Sciatic nerve (tissue), 2 donors: ENCODE measurements at regions not wholly inside any gene's neighbourhood (a gene's known extent, or its start where the extent isn't known, plus 50 kb on each side); places are given as distances from the start of the nearest gene placed in this dataset.
"Not testable (repeated sequence)": the region's sequence is repeated elsewhere in the genome, so short reads cannot be mapped to it uniquely, and the experiment has no call there.

Experiments
- ATAC-seq: fragments of 200-7000 bp; cut with Tn5 transposase; one replicate; pipeline ENCODE4 v1.9.1; 2020; ENCODE audit warnings: mild to moderate bottlenecking, moderate library complexity
- DNase-seq: peaks from one replicate; pipeline ENCODE4 v3.0.0-alpha.2; 2020; ENCODE audit warnings: low spot score
- intact Hi-C: fragments of 100-400 bp; cut with DNase I; formaldehyde crosslinking; loops from one replicate; pipeline ENCODE4 v1.14.2; 2022
- donor health status: DM: no; HTN: no; CAD: no.
- donor health status: DM: no; HTN: no; CAD: no.

GRCh38 chr9:96073531-96074480 lies 198.3 kb downstream of the ERCC6L2 start:
- no peak for ATAC-seq
- intact Hi-C loops = no loop called here
- DNase-seq = no peak

GRCh38 chr9:96072930-96073329 lies 197.4 kb downstream of the ERCC6L2 start:
- ATAC-seq (no peak), DNase-seq (no peak)
- intact Hi-C loops = no loop called here

- intact Hi-C loops = no loop called here
- ATAC-seq (no peak), DNase-seq (no peak)
These were observed 196.3 kb downstream of the ERCC6L2 start for GRCh38 chr9:96071815-96072124.

GRCh38 chr9:96071076-96071814 lies 195.8 kb downstream of the ERCC6L2 start:
- peak; percentile 33 for ATAC-seq
- intact Hi-C loops = no loop called here
- no peak for DNase-seq

GRCh38 chr9:96069629-96070220 lies 194.2 kb downstream of the ERCC6L2 start:
- intact Hi-C loops = no loop called here
- DNase-seq (no peak), ATAC-seq (no peak)

- intact Hi-C loops = no loop called here
- ATAC-seq (no peak), DNase-seq (no peak)
These were observed 193.0 kb downstream of the ERCC6L2 start for GRCh38 chr9:96068511-96068910.

GRCh38 chr9:96067600-96067999 lies 192.1 kb downstream of the ERCC6L2 start:
- DNase-seq (no peak), ATAC-seq (peak; percentile 31)
- intact Hi-C loops = no loop called here

DNA sequence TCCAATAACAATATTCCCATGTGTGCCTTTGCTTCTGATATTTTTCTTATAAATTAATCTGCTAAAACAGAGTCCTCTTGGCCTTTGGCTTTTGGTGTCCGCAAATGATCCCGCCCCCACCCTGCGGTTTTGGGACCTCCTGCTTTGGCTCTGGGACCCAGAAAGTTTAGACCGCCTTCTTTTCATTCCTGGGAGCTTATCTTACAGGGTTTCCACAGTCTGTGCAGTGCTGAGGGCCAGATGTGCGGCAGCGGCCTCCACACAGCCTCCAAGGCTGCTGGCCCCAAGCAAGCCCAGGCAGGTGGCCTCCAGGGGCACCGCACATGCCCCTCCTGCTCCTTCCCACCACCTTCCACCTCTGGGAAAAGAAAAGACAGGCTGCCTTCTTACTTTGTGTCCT lies 191.5 kb downstream of the ERCC6L2 start:
- peak; percentile 91 for ATAC-seq
- intact Hi-C loops = no loop called here
- DNase-seq = peak; percentile 87

DNA sequence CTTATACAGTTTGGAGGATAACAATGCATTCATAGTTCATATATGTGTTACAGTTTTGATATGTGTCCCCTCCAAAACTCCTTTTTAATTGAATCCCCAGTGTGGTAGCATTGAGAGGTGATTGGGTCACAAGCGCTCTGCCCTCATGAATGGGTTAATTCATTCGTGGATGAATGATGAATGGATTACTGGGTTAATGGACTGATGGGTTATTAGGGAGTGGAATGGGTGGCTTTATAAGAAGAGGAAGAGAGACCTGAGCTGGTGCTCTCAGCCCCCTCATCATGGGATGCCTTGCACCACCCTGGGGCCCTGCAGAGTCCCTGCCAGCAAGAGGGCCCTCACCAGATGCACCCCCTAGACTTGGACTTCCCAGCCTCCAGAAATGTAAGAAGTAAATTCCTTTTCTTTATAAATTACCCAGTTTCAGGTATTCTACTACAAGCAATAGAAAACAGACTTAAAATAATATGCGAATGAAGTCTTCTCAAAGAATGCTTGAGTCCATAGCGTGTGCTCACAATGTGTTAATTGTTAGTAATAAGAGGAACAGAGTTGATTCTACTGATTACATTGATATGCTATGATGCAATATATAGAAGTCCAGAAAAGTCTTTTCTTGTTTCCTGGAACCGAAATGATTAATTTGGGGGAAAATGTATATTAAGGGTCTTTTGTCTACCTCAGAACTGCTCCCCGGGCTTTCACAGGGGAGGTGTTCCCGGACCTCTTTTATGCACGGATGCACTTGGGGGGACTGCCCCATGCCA lies 190.2 kb downstream of the ERCC6L2 start:
- intact Hi-C loops = no loop called here
- ATAC-seq (no peak), DNase-seq (no peak)

DNA sequence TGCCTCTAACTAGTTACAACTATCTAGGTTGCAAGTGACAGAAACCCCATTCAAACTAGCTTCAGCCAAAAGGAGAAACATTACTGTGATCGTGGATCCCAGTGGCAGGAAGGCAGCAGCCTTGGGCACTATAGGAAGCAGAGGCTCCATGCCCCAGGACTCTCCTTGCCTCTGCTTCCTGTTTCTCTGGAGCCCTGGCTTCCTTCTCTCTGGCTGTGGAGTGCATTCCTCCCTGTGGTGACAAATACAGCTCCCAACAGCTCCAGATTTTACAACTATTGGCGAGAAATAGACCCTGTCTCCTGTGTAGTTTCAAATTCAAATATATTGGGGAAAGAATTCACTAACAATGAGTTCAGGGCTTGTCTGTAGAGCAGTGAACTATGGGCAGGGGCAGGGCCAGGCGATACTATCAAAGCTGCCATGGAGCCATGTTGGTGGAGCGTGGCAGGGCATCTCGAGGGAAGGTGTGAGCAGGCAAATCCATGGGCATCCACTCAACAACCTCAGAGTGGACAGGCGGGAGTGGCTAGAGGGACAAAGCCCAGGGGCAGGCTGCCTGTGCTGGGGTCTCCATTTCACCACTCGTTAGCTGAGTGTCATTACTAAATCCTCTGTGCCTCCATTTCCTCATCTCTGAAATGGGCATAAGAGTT lies 189.5 kb downstream of the ERCC6L2 start:
- DNase-seq = no peak
- no peak for ATAC-seq
- intact Hi-C loops = no loop called here

GRCh38 chr9:96062854-96063253 lies 187.4 kb downstream of the ERCC6L2 start:
- ATAC-seq = no peak
- DNase-seq = no peak
- intact Hi-C loops = no loop called here

GRCh38 chr9:96062031-96062430 lies 186.5 kb downstream of the ERCC6L2 start:
- DNase-seq = no peak
- no peak for ATAC-seq
- intact Hi-C loops = no loop called here

DNA sequence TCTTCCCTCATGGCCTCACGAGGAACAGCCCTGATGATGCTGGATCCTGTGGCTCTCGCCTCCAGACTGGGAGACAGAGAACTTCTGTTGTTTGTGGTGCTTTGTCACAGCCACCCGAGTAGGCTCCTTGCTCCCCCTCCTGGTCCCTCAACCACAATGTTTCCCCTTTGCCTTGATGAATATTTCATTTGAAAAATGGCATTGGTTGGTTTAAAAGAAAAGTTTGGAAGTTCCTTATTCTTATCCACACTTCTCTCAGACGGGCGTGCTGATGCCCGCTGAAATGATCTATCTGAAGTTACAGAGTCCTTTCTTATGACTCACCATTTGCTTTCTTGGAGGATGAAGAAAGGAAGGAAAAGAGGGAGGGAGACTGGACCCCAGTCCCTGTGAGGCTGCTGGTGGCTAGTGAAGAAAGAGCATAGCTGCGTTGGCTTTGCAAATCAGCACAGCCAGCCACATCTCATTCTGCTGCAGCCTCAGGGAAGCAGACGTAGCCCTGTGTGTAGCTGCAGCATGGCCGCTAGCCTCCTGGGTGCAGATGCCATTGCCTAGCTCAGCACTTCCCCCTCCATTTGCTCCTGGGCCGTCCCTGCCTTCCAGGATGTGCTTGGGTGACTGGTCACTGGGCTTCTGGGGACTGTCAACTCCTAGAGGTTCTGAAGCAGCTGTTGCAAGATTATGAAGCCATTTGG lies 185.9 kb downstream of the ERCC6L2 start:
- intact Hi-C loops = no loop called here
- peak; percentile 74 for DNase-seq
- peak; percentile 89 for ATAC-seq

DNA sequence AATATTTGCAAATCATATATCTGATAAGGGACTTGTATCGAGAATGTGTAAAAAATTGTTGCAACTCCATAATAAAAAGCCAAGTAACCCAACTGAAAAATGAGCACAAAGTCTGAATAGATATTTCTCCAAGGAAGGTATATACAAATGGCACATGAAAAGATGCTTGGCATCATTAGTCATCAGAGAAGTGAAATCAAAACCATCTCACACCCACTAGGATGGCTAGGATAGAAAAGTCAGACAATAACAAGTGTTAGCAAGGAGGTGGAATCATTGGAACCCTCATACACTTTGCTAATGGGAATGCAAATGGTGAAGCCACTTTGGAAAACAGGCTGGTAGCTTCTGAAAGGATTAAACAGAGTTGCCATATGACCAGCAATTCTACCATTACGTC lies 182.7 kb downstream of the ERCC6L2 start:
- intact Hi-C loops = loop anchor here (10.0 kb wide), 2 partner anchors 553 to 607 kb away; no protein-coding TSS in a partner anchor

GRCh38 chr9:96057155-96057554 lies 181.7 kb downstream of the ERCC6L2 start:
- no peak for ATAC-seq
- DNase-seq = no peak
- intact Hi-C loops = loop anchor here (10.0 kb wide), 2 partner anchors 552 to 608 kb away; no protein-coding TSS in a partner anchor

More for the DNA sequence above, 182.7 kb downstream of the ERCC6L2 start:
- ATAC-seq (no peak), DNase-seq (no peak)

- DNase-seq = no peak
- ATAC-seq = peak; percentile 82
- intact Hi-C loops = loop anchor here (10.0 kb wide), 2 partner anchors 551 to 609 kb away; no protein-coding TSS in a partner anchor
These were observed 180.7 kb downstream of the ERCC6L2 start for GRCh38 chr9:96056226-96056625.

DNA sequence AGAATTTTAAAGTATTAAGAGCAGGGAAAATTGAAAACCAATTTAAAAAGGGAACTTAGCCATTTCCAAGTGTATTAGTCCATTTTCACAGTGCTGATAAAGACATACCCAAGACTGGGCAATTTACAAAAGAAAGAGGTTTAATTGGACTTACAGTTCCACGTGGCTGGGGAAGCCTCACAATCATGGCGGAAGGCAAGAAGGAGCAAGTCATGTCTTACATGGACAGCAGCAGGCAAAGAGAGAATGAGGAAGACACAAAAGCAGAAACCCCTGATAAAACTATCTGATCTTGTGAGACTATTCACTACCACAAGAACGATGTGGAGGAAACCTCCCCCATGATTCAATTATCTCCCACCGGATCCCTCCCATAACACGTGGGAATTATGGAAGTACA lies 178.8 kb downstream of the ERCC6L2 start:
- ATAC-seq, DNase-seq: not testable (repeated sequence)
- intact Hi-C loops = loop anchor here (10.0 kb wide), 2 partner anchors 549 to 611 kb away; no protein-coding TSS in a partner anchor

DNA sequence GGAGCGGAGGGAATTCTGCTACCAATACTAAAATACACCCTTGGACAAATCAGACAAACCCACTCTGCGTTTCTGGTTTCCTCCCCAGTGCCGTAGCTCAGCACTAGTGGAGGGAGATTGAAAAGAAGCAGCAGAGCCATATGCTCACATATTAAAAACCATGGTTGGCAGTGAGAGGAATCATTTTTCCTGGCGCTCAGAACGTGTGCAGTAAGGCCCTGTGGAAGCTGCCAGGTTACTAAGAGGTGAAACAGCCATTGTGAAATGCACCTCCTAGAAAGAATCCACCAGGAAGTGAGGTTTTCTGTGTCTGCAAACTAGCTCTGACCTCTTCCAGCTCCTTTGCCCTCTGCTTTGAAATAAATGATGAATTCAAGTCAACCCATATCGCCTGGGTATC lies 177.2 kb downstream of the ERCC6L2 start:
- DNase-seq = no peak
- ATAC-seq = no peak
- intact Hi-C loops = loop anchor here (10.0 kb wide), 2 partner anchors 548 to 612 kb away; no protein-coding TSS in a partner anchor
